Liver (tissue), 8 donors: ENCODE measurements at regions not wholly inside any gene's neighbourhood (a gene's known extent, or its start where the extent isn't known, plus 50 kb on each side); places are given as distances from the start of the nearest gene placed in this dataset.

Source experiments
- DNase-seq: peaks from one replicate; pipeline ENCODE4 v3.0.0-alpha.2; 2017; ENCODE audit warnings: low spot score
- H3K27ac ChIP-seq, 2 donors: one replicate each; pipeline ENCODE4 v1.7.0; 2013; ENCODE audit warnings: inconsistent platforms in 2 of 2, low read length in 2 of 2, control low read depth in 1 of 2, low read depth in 1 of 2, mild to moderate bottlenecking in 1 of 2
- H3K27me3 ChIP-seq, 4 donors: one replicate each; pipeline versions ENCODE4 v1.6.1 to v1.7.0; 2013; ENCODE audit warnings: low read length in 3 of 4, inconsistent platforms in 1 of 4, mild to moderate bottlenecking in 1 of 4, moderate library complexity in 1 of 4; ENCODE audit not compliant: control insufficient read depth in 4 of 4, insufficient read depth in 4 of 4
- H3K36me3 ChIP-seq, 4 donors: one replicate each; pipeline versions ENCODE4 v1.6.1 to v1.7.0; 2013; ENCODE audit warnings: low read length in 3 of 4, mild to moderate bottlenecking in 3 of 4, low read depth in 1 of 4, moderate library complexity in 1 of 4; ENCODE audit not compliant: control insufficient read depth in 4 of 4, insufficient read depth in 3 of 4
- H3K4me1 ChIP-seq, 4 donors: one replicate each; pipeline versions ENCODE4 v1.6.1 to v1.7.0; 2013; ENCODE audit warnings: low read length in 3 of 4, mild to moderate bottlenecking in 3 of 4, moderate library complexity in 1 of 4; ENCODE audit not compliant: control insufficient read depth in 4 of 4, insufficient read depth in 4 of 4
- H3K4me3 ChIP-seq, 3 donors: one replicate each; pipeline versions ENCODE4 v1.6.1 to v1.7.0; 2013; ENCODE audit warnings: low read length in 3 of 3, control low read depth in 1 of 3, low read depth in 1 of 3, mild to moderate bottlenecking in 1 of 3
- H3K9ac ChIP-seq, 2 donors: one replicate each; pipeline ENCODE4 v1.7.0; 2013; ENCODE audit warnings: low read length in 2 of 2, mild to moderate bottlenecking in 2 of 2, moderate library complexity in 2 of 2, control low read depth in 1 of 2, low read depth in 1 of 2
- H3K9me3 ChIP-seq, 4 donors: one replicate each; pipeline versions ENCODE4 v1.6.1 to v1.7.0; 2013; ENCODE audit warnings: low read length in 3 of 4; ENCODE audit not compliant: control insufficient read depth in 4 of 4
- ATF3 ChIP-seq: IDR thresholded peaks from 2 replicates; pipeline ENCODE4 v1.6.1; 2016; ENCODE audit warnings: antibody characterized with exemption
- CTCF ChIP-seq: fragments of 150-350 bp; IDR thresholded peaks from 2 replicates; pipeline ENCODE4 v1.5.1; 2017; ENCODE audit warnings: improper control_type of control experiment, low read depth, low read length; ENCODE audit not compliant: missing input control
- FOXA1 ChIP-seq: IDR thresholded peaks from 2 replicates; pipeline ENCODE4 v1.6.1; 2016; ENCODE audit warnings: antibody characterized with exemption
- FOXA2 ChIP-seq: IDR thresholded peaks from 2 replicates; pipeline ENCODE4 v1.6.1; 2016; ENCODE audit warnings: antibody characterized with exemption
- HNF4A ChIP-seq, 2 donors: conservative IDR thresholded peaks; 2 replicates each; pipeline ENCODE4 v1.6.1; 2016; ENCODE audit warnings: antibody characterized with exemption in 2 of 2, mild to moderate bottlenecking in 2 of 2
- HNF4G ChIP-seq: IDR thresholded peaks from 2 replicates; pipeline ENCODE4 v1.6.1; 2016; ENCODE audit warnings: antibody characterized with exemption
- JUND ChIP-seq, 2 donors: IDR thresholded peaks; 2 replicates each; pipeline ENCODE4 v1.6.1; 2016; ENCODE audit warnings: antibody characterized with exemption in 2 of 2
- NR2F2 ChIP-seq: IDR thresholded peaks from 2 replicates; pipeline ENCODE4 v1.6.1; 2016; ENCODE audit warnings: antibody characterized with exemption
- RAD21 ChIP-seq, 2 donors: IDR thresholded peaks; 2 replicates each; pipeline ENCODE4 v1.6.1; 2016; ENCODE audit warnings: antibody characterized with exemption in 2 of 2, mild to moderate bottlenecking in 2 of 2
- REST ChIP-seq: IDR thresholded peaks from 2 replicates; pipeline ENCODE4 v1.6.1; 2016; ENCODE audit warnings: antibody characterized with exemption, mild to moderate bottlenecking
- RXRA ChIP-seq, 2 donors: IDR thresholded peaks; 2 replicates each; pipeline ENCODE4 v1.6.1; 2017 to 2018; ENCODE audit warnings: antibody characterized with exemption in 2 of 2, mild to moderate bottlenecking in 1 of 2
- SP1 ChIP-seq: IDR thresholded peaks from 2 replicates; pipeline ENCODE4 v1.6.1; 2018; ENCODE audit warnings: antibody characterized with exemption, mild to moderate bottlenecking
- TAF1 ChIP-seq: conservative IDR thresholded peaks from 2 replicates; pipeline ENCODE4 v1.6.1; 2016; ENCODE audit warnings: antibody characterized with exemption, mild to moderate bottlenecking
- YY1 ChIP-seq: IDR thresholded peaks from 2 replicates; pipeline ENCODE4 v1.6.1; 2016; ENCODE audit warnings: antibody characterized with exemption, mild to moderate bottlenecking
- ZBTB33 ChIP-seq: IDR thresholded peaks from 2 replicates; pipeline ENCODE4 v1.6.1; 2016; ENCODE audit warnings: antibody characterized with exemption
- WGBS: extraction: QIAGEN DNeasy Blood & Tissue Kit; methylation state at CpG from one replicate; pipeline ENCODE4 v1.1.7; 2013; 5-methylcytosine and 5-hydroxymethylcytosine counted together
- donor health status: healthy.
- donor health status: healthy.
- donor health status: healthy.
- donor health status: healthy.
- donor health status: healthy.

GRCh38 chr13:79267560-79267959, 138.5 kb downstream of the RBM26 start:
- Histone ChIP-seq H3K27ac (no peak overlapping the region), H3K9ac (no peak overlapping the region), H3K9me3 (peaks cover 0 to 2% (median 0%) of the 10 kb centered on the region in 4 donors), H3K4me3 (no peak overlapping the region), H3K36me3 (no peaks in the 10 kb centered on the region), H3K27me3 (no peaks in the 10 kb centered on the region), H3K4me1 (peaks cover 0 to 4% (median 0%) of the 10 kb centered on the region in 4 donors)
- TF ChIP-seq RAD21 (IDR thresholded peaks at IDR 0.05) (no peak), RXRA (IDR thresholded peaks at IDR 0.05) (no peak), CTCF (no peak), ATF3 (no peak)
- no peak for DNase-seq

GRCh38 chr13:79258489-79258888, 147.6 kb downstream of the RBM26 start:
- 70% methylated on average over 3 of the region's 3 CpGs for WGBS
- Histone ChIP-seq H3K27ac (no peak overlapping the region), H3K27me3 (no peaks in the 10 kb centered on the region), H3K4me3 (no peak overlapping the region), H3K9me3 (no peaks in the 10 kb centered on the region), H3K4me1 (no peaks in the 10 kb centered on the region), H3K36me3 (no peaks in the 10 kb centered on the region), H3K9ac (no peak overlapping the region)
- DNase-seq: no peak
- TF ChIP-seq FOXA1: no peak
- TF ChIP-seq REST: no peak
- TF ChIP-seq NR2F2: no peak
- TF ChIP-seq JUND (IDR thresholded peaks at IDR 0.05): no peak
- no peak for TF ChIP-seq FOXA2
- TF ChIP-seq HNF4A (conservative IDR thresholded peaks at IDR 0.05): no peak
- TF ChIP-seq ZBTB33: no peak
- no peak for TF ChIP-seq SP1
- TF ChIP-seq TAF1: no peak
- no peak for TF ChIP-seq YY1
- TF ChIP-seq CTCF: no peak
- no peak for TF ChIP-seq RXRA (IDR thresholded peaks at IDR 0.05)
- TF ChIP-seq HNF4G: no peak
